H1 (cell line): ENCODE measurements at regions not wholly inside any gene's neighbourhood (a gene's known extent, or its start where the extent isn't known, plus 50 kb on each side); places are given as distances from the start of the nearest gene placed in this dataset.

ENCODE experiments used
- CTCF ChIA-PET: fragments of 300-600 bp; sonication (Branson Sonifier 250); formaldehyde crosslinking; loops from one replicate; lab custom pipeline; 2021; ENCODE audit not compliant: partially characterized antibody; lab: Charles Lee
- POLR2A ChIA-PET: fragments of 300-600 bp; sonication (Branson Sonifier 250); formaldehyde crosslinking; loops from one replicate; lab custom pipeline; 2021; ENCODE audit warnings: inconsistent platforms; ENCODE audit not compliant: partially characterized antibody; lab: Charles Lee
- DNase-seq, 2 experiments: peaks; one replicate each; pipeline versions ENCODE4 v3.0.0 to v3.0.0-alpha.2; 2010 to 2022; ENCODE audit warnings: low spot score in 2 of 2, low read depth in 1 of 2, mixed read lengths in 1 of 2
- FAIRE-seq: peaks from 2 replicates; lab custom pipeline; 2011; peaks lifted over from hg19 to GRCh38; lab: Jason Lieb, UNC
- H2AFZ ChIP-seq: 2 replicates; pipeline ENCODE4 v1.8.1; 2012; ENCODE audit warnings: low read length, inconsistent platforms
- H2AK5ac ChIP-seq: 2 replicates; pipeline ENCODE4 v1.6.1; 2013; ENCODE audit warnings: low read depth, low read length
- H2BK120ac ChIP-seq: replicated peaks from 2 replicates; pipeline ENCODE3; 2013; ENCODE audit warnings: low read depth, low read length, inconsistent platforms
- H2BK12ac ChIP-seq: 2 replicates; pipeline ENCODE4 v1.6.1; 2013; ENCODE audit warnings: low read depth, low read length
- H2BK15ac ChIP-seq: 2 replicates; pipeline ENCODE4 v1.6.1; 2013; ENCODE audit warnings: low read length
- H2BK20ac ChIP-seq: 2 replicates; pipeline ENCODE4 v1.6.1; 2013; ENCODE audit warnings: low read length
- H2BK5ac ChIP-seq: 2 replicates; pipeline ENCODE4 v1.6.1; 2013; ENCODE audit warnings: low read depth, low read length
- H3K14ac ChIP-seq: 2 replicates; pipeline ENCODE4 v1.6.1; 2013; ENCODE audit warnings: inconsistent platforms; ENCODE audit not compliant: insufficient read length
- H3K18ac ChIP-seq: 2 replicates; pipeline ENCODE4 v1.6.1; 2013; ENCODE audit warnings: low read length; ENCODE audit errors: extremely low read depth
- H3K23ac ChIP-seq: 2 replicates; pipeline ENCODE4 v1.6.1; 2013; ENCODE audit warnings: inconsistent platforms; ENCODE audit not compliant: insufficient read length
- H3K23me2 ChIP-seq: 2 replicates; pipeline ENCODE4 v1.6.1; 2013; ENCODE audit warnings: low read depth, low read length
- H3K27ac ChIP-seq: 2 replicates; pipeline ENCODE4 v1.6.1; 2011; ENCODE audit warnings: low read depth, low read length, inconsistent platforms
- H3K27me3 ChIP-seq, 4 experiments: replicated peaks in 1 of 4; 1 replicate in 1 of 4; 2 replicates in 3 of 4; pipeline versions ENCODE4 v1.6.1 to v1.8.1; 2011 to 2013; ENCODE audit warnings: low read length in 3 of 4, mild to moderate bottlenecking in 3 of 4, inconsistent platforms in 2 of 4, mixed read lengths in 2 of 4, moderate library complexity in 1 of 4; ENCODE audit not compliant: control insufficient read depth in 3 of 4, insufficient read depth in 3 of 4; ENCODE audit errors: extremely low read depth in 1 of 4
- H3K36me3 ChIP-seq, 4 experiments: 2 replicates each; pipeline versions ENCODE4 v1.6.1 to v1.8.1; 2011 to 2013; ENCODE audit warnings: mild to moderate bottlenecking in 4 of 4, low read length in 3 of 4, moderate library complexity in 2 of 4, control low read depth in 1 of 4, inconsistent platforms in 1 of 4; ENCODE audit not compliant: insufficient read depth in 4 of 4, control insufficient read depth in 2 of 4
- H3K4ac ChIP-seq: replicated peaks from 2 replicates; pipeline ENCODE3; 2013; ENCODE audit warnings: low read length, low read depth, mixed read lengths, inconsistent platforms; ENCODE audit not compliant: insufficient read length
- H3K4me1 ChIP-seq, 4 experiments: replicated peaks in 1 of 4; 1 replicate in 1 of 4; 2 replicates in 3 of 4; pipeline versions ENCODE4 v1.6.1 to v1.8.1; 2011 to 2013; ENCODE audit warnings: low read length in 3 of 4, inconsistent platforms in 2 of 4, mixed read lengths in 1 of 4; ENCODE audit not compliant: insufficient read depth in 4 of 4, control insufficient read depth in 3 of 4
- H3K4me2 ChIP-seq, 2 experiments: 2 replicates each; pipeline versions ENCODE4 v1.6.1 to v1.8.1; 2011 to 2013; ENCODE audit warnings: low read depth in 2 of 2, low read length in 2 of 2, control low read depth in 1 of 2, inconsistent platforms in 1 of 2, mild to moderate bottlenecking in 1 of 2; ENCODE audit not compliant: insufficient read depth in 1 of 2
- H3K4me3 ChIP-seq, 4 experiments: fragments of 200-600, 300-600 bp in 1 of 4; sonication (generic), shearing (Covaris generic), sonication (Bioruptor Twin) in 1 of 4; 2 replicates each; pipeline versions ENCODE4 v1.5.1 to v1.8.1; 2011 to 2016; ENCODE audit warnings: low read length in 4 of 4, low read depth in 3 of 4, control low read depth in 2 of 4, inconsistent platforms in 2 of 4, mild to moderate bottlenecking in 2 of 4, mixed read lengths in 1 of 4, moderate library complexity in 1 of 4; ENCODE audit not compliant: insufficient read depth in 2 of 4; ENCODE audit errors: extremely low read depth in 1 of 4
- H3K56ac ChIP-seq: replicated peaks from 2 replicates; pipeline ENCODE3; 2013; ENCODE audit warnings: low read depth, mild to moderate bottlenecking, mixed read lengths, low read length, inconsistent platforms; ENCODE audit not compliant: insufficient read length
- H3K79me1 ChIP-seq: 2 replicates; pipeline ENCODE4 v1.6.1; 2013; ENCODE audit warnings: low read depth, low read length, control low read depth
- H3K79me2 ChIP-seq, 2 experiments: 2 replicates each; pipeline versions ENCODE4 v1.6.1 to v1.8.1; 2012 to 2013; ENCODE audit warnings: low read length in 2 of 2, mild to moderate bottlenecking in 2 of 2, inconsistent platforms in 1 of 2; ENCODE audit not compliant: insufficient read depth in 2 of 2, control insufficient read depth in 1 of 2
- H3K9ac ChIP-seq, 4 experiments: replicated peaks in 1 of 4; 1 replicate in 1 of 4; 2 replicates in 3 of 4; pipeline versions ENCODE4 v1.6.1 to v1.8.1; 2011 to 2013; ENCODE audit warnings: low read depth in 3 of 4, low read length in 3 of 4, control low read depth in 2 of 4, mild to moderate bottlenecking in 2 of 4, moderate library complexity in 2 of 4, inconsistent platforms in 1 of 4; ENCODE audit errors: extremely low read depth in 1 of 4
- H3K9me3 ChIP-seq, 2 experiments: 2 replicates each; pipeline versions ENCODE4 v1.6.1 to v1.8.1; 2012 to 2013; ENCODE audit warnings: mild to moderate bottlenecking in 2 of 2, moderate library complexity in 2 of 2, control low read depth in 1 of 2, inconsistent platforms in 1 of 2, low read depth in 1 of 2, low read length in 1 of 2, mixed read lengths in 1 of 2; ENCODE audit not compliant: insufficient read depth in 2 of 2
- H4K20me1 ChIP-seq, 2 experiments: replicated peaks in 1 of 2; 2 replicates each; pipeline versions ENCODE3 to v1.8.1; 2011 to 2013; ENCODE audit warnings: inconsistent platforms in 2 of 2, low read length in 2 of 2, mild to moderate bottlenecking in 1 of 2; ENCODE audit not compliant: insufficient read depth in 2 of 2, control insufficient read depth in 1 of 2
- H4K5ac ChIP-seq: 2 replicates; pipeline ENCODE4 v1.6.1; 2013; ENCODE audit warnings: low read length, low read depth, mixed read lengths, inconsistent platforms; ENCODE audit not compliant: insufficient read length
- H4K8ac ChIP-seq: 2 replicates; pipeline ENCODE4 v1.8.0; 2013; ENCODE audit warnings: mild to moderate bottlenecking, moderate library complexity, low read length, inconsistent platforms; ENCODE audit not compliant: insufficient read depth; ENCODE audit errors: extremely low read depth
- H4K91ac ChIP-seq: replicated peaks from 2 replicates; pipeline ENCODE3; 2013; ENCODE audit warnings: low read length, mixed read lengths, inconsistent platforms; ENCODE audit not compliant: insufficient read length
- CBX8 ChIP-seq: fragments of 300-800, 300-1000 bp; sonication (generic); IDR thresholded peaks from 2 replicates; pipeline ENCODE4 v1.7.1; 2016; ENCODE audit warnings: low read depth, low read length, borderline replicate concordance
- CTBP2 ChIP-seq: IDR thresholded peaks from 2 replicates; pipeline ENCODE4 v1.7.0; 2011; ENCODE audit warnings: borderline replicate concordance, mild to moderate bottlenecking, moderate library complexity, mixed read lengths, low read length; ENCODE audit not compliant: insufficient read depth, insufficient read length
- EZH2 ChIP-seq: fragments of 200-600 bp; sonication (generic); IDR thresholded peaks from 2 replicates; pipeline ENCODE4 v1.7.1; 2012; ENCODE audit warnings: low read depth, mild to moderate bottlenecking, moderate library complexity, low read length, inconsistent platforms; ENCODE audit not compliant: severe bottlenecking
- FOSL1 ChIP-seq: IDR thresholded peaks from 2 replicates; pipeline ENCODE4 v1.6.1; 2011; ENCODE audit warnings: mild to moderate bottlenecking, low read depth, low read length, moderate library complexity; ENCODE audit not compliant: insufficient read depth
- SIRT6 ChIP-seq: IDR thresholded peaks from one replicate; pipeline ENCODE4 v1.7.1; 2012; ENCODE audit warnings: low read length, inconsistent platforms
- SP1 ChIP-seq: IDR thresholded peaks from 2 replicates; pipeline ENCODE4 v1.6.1; 2011; ENCODE audit warnings: low read depth, low read length
- TAF1 ChIP-seq: IDR thresholded peaks from 2 replicates; pipeline ENCODE4 v1.6.1; 2011; ENCODE audit warnings: mild to moderate bottlenecking, low read depth, low read length
- WGBS, 2 experiments: shearing (Covaris generic) in 1 of 2; methylation state at CpG; one replicate each; pipeline versions ENCODE4 v1.1.6 to v1.1.7; 2013 to 2015; ENCODE audit warnings: low lambda C conversion rate in 2 of 2, mixed read lengths in 2 of 2, inconsistent platforms in 1 of 2, low coverage in 1 of 2, missing lambda C conversion rate in 1 of 2; ENCODE audit not compliant: insufficient replicate concordance in 2 of 2, insufficient coverage in 1 of 2, insufficient read length in 1 of 2; ENCODE audit errors: extremely low coverage in 1 of 2, missing lambda C conversion rate in 1 of 2; 5-methylcytosine and 5-hydroxymethylcytosine counted together
- TF ChIP-seq, protein P1 (sequence below), 3 experiments: IDR thresholded peaks; 1 replicate in 2 of 3; 2 replicates in 1 of 3; pipeline versions ENCODE4 v1.5.1 to v1.6.1; 2011; ENCODE audit warnings: low read length in 3 of 3, mild to moderate bottlenecking in 3 of 3, inconsistent platforms in 2 of 3, low read depth in 1 of 3, moderate library complexity in 1 of 3; ENCODE audit not compliant: insufficient read depth in 1 of 3; ENCODE audit errors: control extremely low read depth in 1 of 3

GRCh38 chr21:16619281-16619680, 889.5 kb downstream of the USP25 start:
- ChIA-PET POLR2A (no interaction called here), CTCF (no interaction called here)
- H4K8ac ChIP-seq, result no peak overlapping the region
- FAIRE-seq (no peak), DNase-seq (no peak)
- no peak overlapping the region; the same call in 1 of the 2 replicates for H3K18ac ChIP-seq
- H2AFZ ChIP-seq, result no peak overlapping the region
- H3K79me1 ChIP-seq, result no peaks in the 10 kb centered on the region
- H4K5ac ChIP-seq, result no peak overlapping the region
- no peak overlapping the region for H4K91ac ChIP-seq
- H3K27ac ChIP-seq, result no peak overlapping the region
- no peak overlapping the region for H3K14ac ChIP-seq
- no peak overlapping the region for H2BK120ac ChIP-seq
- H3K23ac ChIP-seq, result no peak overlapping the region
- H3K79me2 ChIP-seq, result no peaks in the 10 kb centered on the region
- TF ChIP-seq CTBP2 (no peak), TAF1 (no peak), CBX8 (no peak), EZH2 (no peak), SP1 (no peak), SIRT6 (no peak), FOSL1 (no peak)
- TF ChIP-seq, protein P1, sequence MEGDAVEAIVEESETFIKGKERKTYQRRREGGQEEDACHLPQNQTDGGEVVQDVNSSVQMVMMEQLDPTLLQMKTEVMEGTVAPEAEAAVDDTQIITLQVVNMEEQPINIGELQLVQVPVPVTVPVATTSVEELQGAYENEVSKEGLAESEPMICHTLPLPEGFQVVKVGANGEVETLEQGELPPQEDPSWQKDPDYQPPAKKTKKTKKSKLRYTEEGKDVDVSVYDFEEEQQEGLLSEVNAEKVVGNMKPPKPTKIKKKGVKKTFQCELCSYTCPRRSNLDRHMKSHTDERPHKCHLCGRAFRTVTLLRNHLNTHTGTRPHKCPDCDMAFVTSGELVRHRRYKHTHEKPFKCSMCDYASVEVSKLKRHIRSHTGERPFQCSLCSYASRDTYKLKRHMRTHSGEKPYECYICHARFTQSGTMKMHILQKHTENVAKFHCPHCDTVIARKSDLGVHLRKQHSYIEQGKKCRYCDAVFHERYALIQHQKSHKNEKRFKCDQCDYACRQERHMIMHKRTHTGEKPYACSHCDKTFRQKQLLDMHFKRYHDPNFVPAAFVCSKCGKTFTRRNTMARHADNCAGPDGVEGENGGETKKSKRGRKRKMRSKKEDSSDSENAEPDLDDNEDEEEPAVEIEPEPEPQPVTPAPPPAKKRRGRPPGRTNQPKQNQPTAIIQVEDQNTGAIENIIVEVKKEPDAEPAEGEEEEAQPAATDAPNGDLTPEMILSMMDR (IDR thresholded peaks at IDR 0.05; ENCODE audit: control extremely low read depth in 1 of 3, insufficient read depth in 1 of 3, low read depth in 1 of 3, low read length in 3 of 3), result no peak
- no peak overlapping the region for H2AK5ac ChIP-seq
- no peak overlapping the region for H3K9ac ChIP-seq
- H3K23me2 ChIP-seq, result no peaks in the 10 kb centered on the region
- no peaks in the 10 kb centered on the region for H4K20me1 ChIP-seq
- no peak overlapping the region for H2BK20ac ChIP-seq
- no peak overlapping the region for H3K4me2 ChIP-seq
- peaks cover 0 to 2% of the 10 kb centered on the region in 2 experiments; a peak in 2 of 4 replicates for H3K9me3 ChIP-seq
- H2BK12ac ChIP-seq, result no peak overlapping the region
- H2BK5ac ChIP-seq, result no peak overlapping the region
- H2BK15ac ChIP-seq, result no peak overlapping the region
- no peak overlapping the region for H3K56ac ChIP-seq
- H3K4me1 ChIP-seq, result no peaks in the 10 kb centered on the region
- H3K27me3 ChIP-seq, result no peaks in the 10 kb centered on the region
- no peak overlapping the region for H3K4ac ChIP-seq
- no peak overlapping the region for H3K4me3 ChIP-seq
- 94% methylated on average over 2 of the region's 2 CpGs; no CpG with 5 or more reads in 1 of the 2 experiments for WGBS, 2 experiments
- H3K36me3 ChIP-seq, result no peaks in the 10 kb centered on the region
